ENCODE measurements at regions not wholly inside any gene's neighbourhood (a gene's known extent, or its start where the extent isn't known, plus 50 kb on each side); places are given as distances from the start of the nearest gene placed in this dataset.

- DNase-seq (ENCODE audit: low read depth in 2 of 2): peak; percentile 17 to 20
These were observed 1103.1 kb downstream of the ROBO2 start for GRCh38 chr3:78143000-78143399.

GRCh38 chr3:78148986-78149717, 1109.3 kb downstream of the ROBO2 start:
- no peak for DNase-seq (ENCODE audit: low read depth in 2 of 2)

DNA sequence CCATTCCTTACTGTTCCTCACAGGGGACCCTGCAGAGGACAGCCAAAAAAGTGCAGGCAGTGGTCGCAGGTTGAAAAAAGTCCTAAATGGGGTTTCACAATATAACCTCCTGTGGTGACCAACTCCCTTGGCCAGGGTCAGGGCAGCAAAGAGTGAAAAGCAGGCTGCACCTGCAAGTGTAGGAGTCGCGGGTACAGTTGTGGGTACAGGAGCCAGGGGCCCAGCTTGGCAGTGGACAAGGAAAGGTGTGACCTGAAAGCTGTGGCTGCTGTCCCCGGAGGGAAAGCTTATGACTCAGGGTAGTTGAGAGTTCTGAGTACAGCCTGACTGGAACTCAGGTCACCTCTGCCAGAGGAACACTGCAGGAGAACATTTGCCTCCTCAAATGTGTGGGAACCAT, 1114.1 kb downstream of the ROBO2 start:
- DNase-seq (ENCODE audit: low read depth in 2 of 2): no peak

GRCh38 chr3:78154521-78155186, 1114.8 kb downstream of the ROBO2 start:
- no peak for DNase-seq (ENCODE audit: low read depth in 2 of 2)

DNA sequence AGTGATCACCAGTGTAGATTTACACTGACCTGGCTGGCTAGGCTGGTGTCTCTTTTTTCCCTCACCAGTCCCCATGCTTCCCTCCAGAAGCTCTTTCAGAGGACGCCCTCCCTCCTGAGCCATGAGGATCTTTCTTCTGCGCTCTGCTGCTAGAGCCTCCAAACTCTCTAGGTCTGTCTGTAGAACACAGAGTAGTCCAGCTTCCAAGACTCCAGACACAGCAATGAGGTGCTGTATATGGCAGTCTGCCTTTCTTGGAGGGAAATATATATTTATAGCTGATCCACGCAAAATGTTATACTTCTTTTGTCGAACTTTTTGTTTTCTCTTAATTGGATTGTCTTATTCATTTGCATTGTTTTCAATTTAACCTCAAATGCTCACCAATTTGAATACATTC, 1121.8 kb downstream of the ROBO2 start:
- no peak for DNase-seq (ENCODE audit: low read depth in 2 of 2)

DNA sequence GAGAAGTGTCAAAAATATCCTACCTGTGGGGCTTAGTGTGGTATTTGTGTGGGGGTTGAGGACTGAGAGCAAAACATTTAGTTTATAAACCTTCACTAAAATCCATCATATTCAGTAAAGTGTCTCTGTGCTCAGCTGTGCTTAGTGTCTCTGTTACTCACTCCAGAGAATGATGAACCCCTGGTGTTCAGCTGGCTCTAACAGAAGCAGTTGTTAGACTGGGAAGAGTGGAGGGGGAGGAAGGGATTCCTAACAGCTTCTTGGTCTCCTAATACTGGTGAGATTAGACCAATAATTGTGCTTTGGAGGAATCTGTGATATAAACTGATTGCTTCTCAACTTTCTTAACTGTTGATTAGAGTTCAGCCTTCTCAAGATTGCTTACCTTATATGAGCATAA, 1123.5 kb downstream of the ROBO2 start:
- DNase-seq (ENCODE audit: low read depth in 2 of 2): no peak

DNA sequence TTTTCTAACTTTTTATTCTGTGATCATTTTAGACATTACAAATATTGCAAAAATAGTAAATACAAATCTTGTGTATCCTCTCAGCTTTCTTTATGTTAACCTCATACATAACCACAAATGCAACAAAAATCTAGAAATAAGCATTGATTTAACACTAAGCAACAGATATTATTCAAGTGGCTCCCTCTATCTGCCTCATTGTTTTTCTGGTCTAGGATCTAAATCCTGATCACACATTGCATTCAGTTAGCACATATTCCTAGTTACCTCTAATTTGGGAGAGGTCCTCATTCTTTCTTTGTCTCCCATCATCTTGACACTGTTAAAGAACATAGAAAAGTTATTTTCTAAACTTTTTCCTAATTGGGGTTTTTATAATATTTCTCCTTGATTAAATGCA, 1126.0 kb downstream of the ROBO2 start:
- DNase-seq (ENCODE audit: low read depth in 2 of 2): no peak

- DNase-seq (ENCODE audit: low read depth in 2 of 2): no peak
These were observed 1134.9 kb downstream of the ROBO2 start for GRCh38 chr3:78174821-78175220.

- no peak for DNase-seq (ENCODE audit: low read depth in 2 of 2)
These were observed 1137.0 kb downstream of the ROBO2 start for GRCh38 chr3:78176869-78177268.

GRCh38 chr3:78177780-78178179, 1137.9 kb downstream of the ROBO2 start:
- no peak for DNase-seq (ENCODE audit: low read depth in 2 of 2)

DNA sequence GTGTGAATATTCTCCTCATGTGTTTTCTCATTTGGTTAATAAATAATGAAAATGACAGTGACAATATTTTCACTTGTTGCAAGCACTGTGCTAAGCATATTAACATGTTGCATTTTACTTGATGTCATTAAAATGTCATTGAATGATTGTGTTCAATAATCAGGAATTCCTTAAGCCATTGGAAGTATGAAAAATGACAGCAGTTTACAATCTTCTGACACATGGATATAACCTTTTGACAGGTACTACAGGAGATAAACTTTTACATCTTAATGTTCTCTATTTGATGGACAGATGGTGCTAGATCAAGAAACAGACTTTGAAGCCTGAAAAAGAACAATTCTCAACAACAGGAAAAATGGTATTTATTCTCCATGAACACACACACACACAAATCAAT, 1138.3 kb downstream of the ROBO2 start:
- no peak for DNase-seq (ENCODE audit: low read depth in 2 of 2)

GRCh38 chr3:78178740-78179363, 1139.0 kb downstream of the ROBO2 start:
- peak in 1 of 2 experiments; percentile 10 for DNase-seq (ENCODE audit: low read depth in 2 of 2)

GRCh38 chr3:78183906-78184599, 1144.2 kb downstream of the ROBO2 start:
- DNase-seq (ENCODE audit: low read depth in 2 of 2): no peak

DNA sequence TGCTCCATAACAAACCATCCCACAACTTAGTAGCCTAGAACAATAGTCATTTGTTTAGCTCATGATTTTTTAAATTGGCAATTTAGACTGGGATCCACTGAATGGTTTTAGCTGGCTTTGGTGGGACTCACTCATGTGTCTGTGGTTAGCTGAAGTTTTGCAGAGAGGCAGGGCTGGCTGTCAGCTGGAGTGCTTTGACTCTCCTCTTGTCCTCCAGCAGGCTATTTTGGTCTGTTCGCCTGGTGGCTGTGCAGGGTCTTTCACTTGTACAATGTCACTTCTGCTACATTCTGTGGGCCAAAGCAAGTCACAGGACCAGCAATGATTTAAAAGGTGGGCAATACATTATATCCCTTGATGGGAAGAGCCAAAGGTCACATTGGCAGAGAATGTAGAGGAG, 1146.5 kb downstream of the ROBO2 start:
- DNase-seq (ENCODE audit: low read depth in 2 of 2): no peak

GRCh38 chr3:78201091-78201490, 1161.2 kb downstream of the ROBO2 start:
- DNase-seq (ENCODE audit: low read depth in 2 of 2): peak; percentile 44

- peak; percentile 87 to 88 for DNase-seq (ENCODE audit: low read depth in 2 of 2)
These were observed 1165.1 kb downstream of the ROBO2 start for GRCh38 chr3:78204977-78205376.

GRCh38 chr3:78221300-78221699, 1181.4 kb downstream of the ROBO2 start:
- no peak for DNase-seq (ENCODE audit: low read depth in 2 of 2)

DNA sequence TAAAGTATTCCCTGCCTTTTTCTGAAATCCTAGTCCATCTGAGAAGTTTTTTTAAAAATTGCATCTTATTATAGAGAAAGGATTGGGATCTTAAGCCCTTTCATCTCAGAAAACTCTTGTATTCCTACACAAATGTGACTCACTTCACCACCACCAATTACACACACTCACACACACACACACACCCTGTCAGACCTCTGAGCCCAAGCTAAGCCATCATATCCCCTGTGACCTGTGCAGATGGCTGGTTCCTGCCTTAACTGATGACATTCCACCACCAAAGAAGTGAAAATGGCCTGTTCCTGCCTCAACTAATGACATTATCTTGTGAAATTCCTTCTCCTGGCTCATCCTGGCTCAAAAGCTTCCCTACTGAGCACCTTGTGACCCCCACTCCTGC, 1181.9 kb downstream of the ROBO2 start:
- no peak for DNase-seq (ENCODE audit: low read depth in 2 of 2)

DNA sequence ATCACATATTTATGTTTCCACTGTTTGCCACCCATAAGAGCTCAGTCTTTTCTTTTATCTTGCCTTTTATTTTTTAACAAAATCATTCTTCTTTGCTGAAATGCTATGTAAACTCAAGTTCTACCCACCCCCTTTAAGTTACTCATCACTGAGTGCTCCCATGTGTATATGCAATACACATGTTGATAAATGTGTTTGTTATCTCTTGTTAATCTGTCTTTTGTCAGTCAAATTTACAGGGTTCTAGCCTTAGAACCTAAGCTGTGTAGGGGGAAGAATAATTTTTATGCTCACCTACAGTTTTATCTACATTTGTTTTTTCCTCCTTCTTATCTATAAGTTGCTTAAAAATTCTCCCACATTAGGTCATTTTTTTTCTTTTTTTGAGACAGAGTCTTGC, 1195.9 kb downstream of the ROBO2 start:
- DNase-seq (ENCODE audit: low read depth in 2 of 2): no peak

GRCh38 chr3:78238811-78239210, 1198.9 kb downstream of the ROBO2 start:
- DNase-seq (ENCODE audit: low read depth in 2 of 2): no peak

DNA sequence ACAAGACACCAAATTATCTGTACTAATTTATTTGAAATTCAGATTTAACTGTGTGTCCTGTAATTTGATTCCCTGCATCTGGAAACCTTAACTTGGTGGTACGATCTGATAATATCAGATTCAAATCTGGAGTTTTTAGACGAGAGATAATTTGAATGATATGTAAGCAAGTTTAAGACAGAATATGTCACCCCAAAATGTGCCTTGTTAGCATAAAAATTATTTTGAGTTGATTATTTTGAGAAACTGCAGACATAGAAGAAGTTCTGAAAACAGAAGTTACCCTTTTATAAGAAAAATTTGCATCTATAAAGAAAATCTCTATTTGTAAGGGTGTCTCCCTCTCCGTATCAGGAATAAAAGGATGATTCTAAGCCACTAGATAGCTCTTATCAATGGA, 1202.8 kb downstream of the ROBO2 start:
- DNase-seq (ENCODE audit: low read depth in 2 of 2): no peak

- DNase-seq (ENCODE audit: low read depth in 2 of 2): no peak
These were observed 1204.2 kb downstream of the ROBO2 start for GRCh38 chr3:78244136-78244535.

DNA sequence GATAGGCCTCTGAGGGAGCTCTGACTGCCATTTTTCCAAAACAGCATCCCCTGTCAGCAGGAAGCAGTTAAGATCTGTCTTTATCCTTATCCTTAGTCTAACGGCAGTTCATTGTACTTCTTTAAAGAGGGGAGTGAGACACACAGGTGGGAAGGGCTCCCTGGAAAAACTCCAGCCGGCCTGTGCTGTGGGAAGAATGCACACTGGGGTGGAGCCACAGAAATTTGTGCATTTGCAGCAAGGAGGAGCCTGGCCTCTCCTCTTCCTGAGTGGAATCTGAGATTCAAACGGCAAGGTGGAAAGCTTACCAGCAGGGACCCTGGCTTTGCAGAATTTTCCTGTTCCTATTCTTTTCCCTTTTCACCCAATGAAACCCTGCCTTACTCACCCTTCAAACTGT, 1209.4 kb downstream of the ROBO2 start:
- DNase-seq (ENCODE audit: low read depth in 2 of 2): no peak

Measured in fibroblast of skin of left quadriceps (primary cell).